GM12801 (cell line): ENCODE measurements at regions not wholly inside any gene's neighbourhood (a gene's known extent, or its start where the extent isn't known, plus 50 kb on each side); places are given as distances from the start of the nearest gene placed in this dataset.

Source experiments
- CTCF ChIP-seq: IDR thresholded peaks from one replicate; pipeline ENCODE4 v1.5.1; 2011; ENCODE audit warnings: control low read depth; ENCODE audit not compliant: insufficient read length; ENCODE audit errors: extremely low read depth

- TF ChIP-seq CTCF = no peak
Measured at GRCh38 chr1:57597036-57597435, 173.2 kb upstream of the DAB1 start.

- no peak for TF ChIP-seq CTCF
Measured at GRCh38 chr1:57594002-57594401, 170.1 kb upstream of the DAB1 start.

- no peak for TF ChIP-seq CTCF
Measured at GRCh38 chr1:57591842-57592241, 168.0 kb upstream of the DAB1 start.

- no peak for TF ChIP-seq CTCF
Measured at GRCh38 chr1:57590978-57591377, 167.1 kb upstream of the DAB1 start.

- TF ChIP-seq CTCF = no peak
Measured at GRCh38 chr1:57586842-57587241, 163.0 kb upstream of the DAB1 start.

- TF ChIP-seq CTCF = no peak
Measured at GRCh38 chr1:57578680-57579079, 154.8 kb upstream of the DAB1 start.

- TF ChIP-seq CTCF = no peak
Measured at GRCh38 chr1:57578099-57578498, 154.2 kb upstream of the DAB1 start.

- no peak for TF ChIP-seq CTCF
Measured at GRCh38 chr1:57576756-57577155, 152.9 kb upstream of the DAB1 start.
